Upper lobe of left lung (tissue), 4 donors: ENCODE measurements at regions not wholly inside any gene's neighbourhood (a gene's known extent, or its start where the extent isn't known, plus 50 kb on each side); places are given as distances from the start of the nearest gene placed in this dataset.

ENCODE experiments used
- EP300 ChIP-seq, 4 donors: sonication (generic); formaldehyde crosslinking; IDR thresholded peaks; one replicate each; pipeline ENCODE4 v1.5.1; 2017; ENCODE audit warnings: antibody characterized with exemption in 4 of 4, control low read depth in 2 of 4
- POLR2A ChIP-seq, 4 donors: fragments of 450-650 bp; IDR thresholded peaks; one replicate each; pipeline ENCODE4 v1.5.1; 2016 to 2017; ENCODE audit warnings: antibody characterized with exemption in 4 of 4, mild to moderate bottlenecking in 2 of 4
- POLR2AphosphoS5 ChIP-seq, 2 donors: sonication (generic); formaldehyde crosslinking; IDR thresholded peaks; one replicate each; pipeline ENCODE4 v1.5.1; 2017; ENCODE audit warnings: antibody characterized with exemption in 2 of 2
- TF ChIP-seq, protein P1 (sequence below), 6 experiments: fragments of 450-650 bp in 4 of 6; fragments of 200-600 bp in 2 of 6; sonication (generic) in 2 of 6; IDR thresholded peaks; one replicate each; pipeline ENCODE4 v1.5.1; 2016 to 2019; ENCODE audit warnings: antibody characterized with exemption in 6 of 6

DNA sequence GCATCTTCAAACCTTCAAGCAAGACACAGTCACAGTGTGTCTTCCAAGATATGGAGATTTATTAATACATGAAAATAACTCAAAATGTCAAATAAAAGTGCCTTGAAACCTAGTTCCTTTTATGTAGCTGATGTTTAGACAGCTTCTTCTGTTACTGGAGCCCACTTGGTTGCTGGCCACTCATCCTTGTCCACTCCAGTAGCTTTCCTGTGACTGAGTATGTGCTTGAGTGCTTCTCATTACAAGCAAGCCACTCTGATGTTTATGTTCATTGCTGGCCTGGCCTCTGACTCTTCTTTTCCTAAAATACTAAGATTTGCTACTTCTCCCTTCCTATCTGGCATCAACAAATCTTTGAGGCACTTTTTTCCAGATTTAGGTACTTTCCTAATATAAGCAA is 545.2 kb upstream of the MAN1A1 start:
- TF ChIP-seq POLR2A (IDR thresholded peaks at IDR 0.05) (no peak), POLR2AphosphoS5 (IDR thresholded peaks at IDR 0.05) (no peak), EP300 (IDR thresholded peaks at IDR 0.05) (no peak)
- TF ChIP-seq, protein P1, sequence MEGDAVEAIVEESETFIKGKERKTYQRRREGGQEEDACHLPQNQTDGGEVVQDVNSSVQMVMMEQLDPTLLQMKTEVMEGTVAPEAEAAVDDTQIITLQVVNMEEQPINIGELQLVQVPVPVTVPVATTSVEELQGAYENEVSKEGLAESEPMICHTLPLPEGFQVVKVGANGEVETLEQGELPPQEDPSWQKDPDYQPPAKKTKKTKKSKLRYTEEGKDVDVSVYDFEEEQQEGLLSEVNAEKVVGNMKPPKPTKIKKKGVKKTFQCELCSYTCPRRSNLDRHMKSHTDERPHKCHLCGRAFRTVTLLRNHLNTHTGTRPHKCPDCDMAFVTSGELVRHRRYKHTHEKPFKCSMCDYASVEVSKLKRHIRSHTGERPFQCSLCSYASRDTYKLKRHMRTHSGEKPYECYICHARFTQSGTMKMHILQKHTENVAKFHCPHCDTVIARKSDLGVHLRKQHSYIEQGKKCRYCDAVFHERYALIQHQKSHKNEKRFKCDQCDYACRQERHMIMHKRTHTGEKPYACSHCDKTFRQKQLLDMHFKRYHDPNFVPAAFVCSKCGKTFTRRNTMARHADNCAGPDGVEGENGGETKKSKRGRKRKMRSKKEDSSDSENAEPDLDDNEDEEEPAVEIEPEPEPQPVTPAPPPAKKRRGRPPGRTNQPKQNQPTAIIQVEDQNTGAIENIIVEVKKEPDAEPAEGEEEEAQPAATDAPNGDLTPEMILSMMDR (IDR thresholded peaks at IDR 0.05) = no peak
